HepG2 (cell line): ENCODE measurements at regions not wholly inside any gene's neighbourhood (a gene's known extent, or its start where the extent isn't known, plus 50 kb on each side); places are given as distances from the start of the nearest gene placed in this dataset.

ENCODE experiments used
- CCDC6 ChIP-seq: sonication (generic); formaldehyde crosslinking; IDR thresholded peaks from 2 replicates; pipeline ENCODE4 v1.8.1; 2022; ENCODE audit warnings: mild to moderate bottlenecking, missing genetic modification reagents, moderate library complexity
- CEBPB ChIP-seq: IDR thresholded peaks from 2 replicates; pipeline ENCODE4 v1.6.1; 2011; ENCODE audit warnings: low read depth, low read length, improper control_type of control experiment, borderline replicate concordance
- CENPX ChIP-seq: sonication (generic); formaldehyde crosslinking; IDR thresholded peaks from 2 replicates; pipeline ENCODE4 v1.9.0; 2021; ENCODE audit warnings: mild to moderate bottlenecking, missing genetic modification reagents, moderate library complexity
- JDP2 ChIP-seq: sonication (generic); formaldehyde crosslinking; IDR thresholded peaks from 2 replicates; pipeline ENCODE4 v1.8.1; 2022; ENCODE audit warnings: missing genetic modification reagents, borderline replicate concordance
- KDM3A ChIP-seq: IDR thresholded peaks from 2 replicates; pipeline ENCODE4 v1.6.1; 2018; ENCODE audit warnings: low read depth, missing compliant biosample characterization
- KLF16 ChIP-seq, 2 experiments: sonication (generic) in 1 of 2; formaldehyde crosslinking in 1 of 2; IDR thresholded peaks; 2 replicates each; pipeline versions ENCODE4 v1.6.1 to v1.8.0; 2016 to 2023; ENCODE audit warnings: missing genetic modification reagents in 2 of 2, missing compliant biosample characterization in 1 of 2
- MBD4 ChIP-seq: IDR thresholded peaks from 2 replicates; pipeline ENCODE4 v1.6.1; 2012; ENCODE audit warnings: low read length, inconsistent platforms, borderline replicate concordance
- MTF2 ChIP-seq: sonication (generic); formaldehyde crosslinking; IDR thresholded peaks from 2 replicates; pipeline ENCODE4 v1.5.0; 2020; ENCODE audit warnings: missing genetic modification reagents, borderline replicate concordance
- SETDB1 ChIP-seq: sonication (generic); formaldehyde crosslinking; IDR thresholded peaks from 2 replicates; pipeline ENCODE4 v1.5.1; 2020; ENCODE audit warnings: missing genetic modification reagents, mild to moderate bottlenecking, borderline replicate concordance
- SIN3B ChIP-seq: fragments of 150-350 bp; IDR thresholded peaks from 2 replicates; pipeline ENCODE4 v1.6.1; 2014; ENCODE audit warnings: low read length
- SRSF9 ChIP-seq: fragments of 200-400 bp; formaldehyde crosslinking; IDR thresholded peaks from 2 replicates; pipeline ENCODE4 v1.6.1; 2018; ENCODE audit warnings: borderline replicate concordance, mild to moderate bottlenecking, low read depth, low read length; ENCODE audit not compliant: insufficient read depth, poor library complexity, severe bottlenecking
- TCF7 ChIP-seq: sonication (generic); IDR thresholded peaks from 2 replicates; pipeline ENCODE4 v1.6.1; 2016; ENCODE audit warnings: antibody characterized with exemption, low read depth
- ZMYM4 ChIP-seq: sonication (generic); formaldehyde crosslinking; IDR thresholded peaks from 2 replicates; pipeline ENCODE4 v1.8.1; 2023; ENCODE audit warnings: mild to moderate bottlenecking, missing genetic modification reagents
- ZNF30 ChIP-seq: sonication (generic); formaldehyde crosslinking; IDR thresholded peaks from 2 replicates; pipeline ENCODE4 v1.5.0; 2020; ENCODE audit warnings: mild to moderate bottlenecking, missing genetic modification reagents
- ZNF563 ChIP-seq: sonication (generic); formaldehyde crosslinking; IDR thresholded peaks from 2 replicates; pipeline ENCODE4 v1.8.0; 2022; ENCODE audit warnings: mild to moderate bottlenecking, moderate library complexity, missing genetic modification reagents
- ZNF678 ChIP-seq: sonication (generic); formaldehyde crosslinking; IDR thresholded peaks from 2 replicates; pipeline ENCODE4 v1.4.0; 2020; ENCODE audit warnings: mild to moderate bottlenecking, missing genetic modification reagents
- ZNF737 ChIP-seq: sonication (generic); formaldehyde crosslinking; IDR thresholded peaks from 2 replicates; pipeline ENCODE4 v1.5.0; 2020; ENCODE audit warnings: missing genetic modification reagents, mild to moderate bottlenecking, borderline replicate concordance
- ZNF790 ChIP-seq: sonication (generic); formaldehyde crosslinking; IDR thresholded peaks from 2 replicates; pipeline ENCODE4 v1.8.0; 2022; ENCODE audit warnings: missing genetic modification reagents, mild to moderate bottlenecking, borderline replicate concordance
- ZSCAN20 ChIP-seq: sonication (generic); formaldehyde crosslinking; IDR thresholded peaks from 2 replicates; pipeline ENCODE4 v1.4.0; 2020; ENCODE audit warnings: missing genetic modification reagents, mild to moderate bottlenecking, borderline replicate concordance
- ZZZ3 ChIP-seq: sonication (generic); formaldehyde crosslinking; IDR thresholded peaks from 2 replicates; pipeline ENCODE4 v1.4.0; 2020; ENCODE audit warnings: missing genetic modification reagents, mild to moderate bottlenecking, borderline replicate concordance
- TF ChIP-seq, protein P1 (sequence below): sonication (generic); formaldehyde crosslinking; IDR thresholded peaks from 2 replicates; pipeline ENCODE4 v1.9.0; 2021; ENCODE audit warnings: missing genetic modification reagents, borderline replicate concordance
- TF ChIP-seq, protein P2 (sequence below): sonication (generic); formaldehyde crosslinking; IDR thresholded peaks from 2 replicates; pipeline ENCODE4 v1.5.1; 2020; ENCODE audit warnings: missing genetic modification reagents, mild to moderate bottlenecking, borderline replicate concordance
- TF ChIP-seq, protein P3 (sequence below): sonication (generic); formaldehyde crosslinking; IDR thresholded peaks from 2 replicates; pipeline ENCODE4 v1.4.0; 2020; ENCODE audit warnings: mild to moderate bottlenecking, missing genetic modification reagents

DNA sequence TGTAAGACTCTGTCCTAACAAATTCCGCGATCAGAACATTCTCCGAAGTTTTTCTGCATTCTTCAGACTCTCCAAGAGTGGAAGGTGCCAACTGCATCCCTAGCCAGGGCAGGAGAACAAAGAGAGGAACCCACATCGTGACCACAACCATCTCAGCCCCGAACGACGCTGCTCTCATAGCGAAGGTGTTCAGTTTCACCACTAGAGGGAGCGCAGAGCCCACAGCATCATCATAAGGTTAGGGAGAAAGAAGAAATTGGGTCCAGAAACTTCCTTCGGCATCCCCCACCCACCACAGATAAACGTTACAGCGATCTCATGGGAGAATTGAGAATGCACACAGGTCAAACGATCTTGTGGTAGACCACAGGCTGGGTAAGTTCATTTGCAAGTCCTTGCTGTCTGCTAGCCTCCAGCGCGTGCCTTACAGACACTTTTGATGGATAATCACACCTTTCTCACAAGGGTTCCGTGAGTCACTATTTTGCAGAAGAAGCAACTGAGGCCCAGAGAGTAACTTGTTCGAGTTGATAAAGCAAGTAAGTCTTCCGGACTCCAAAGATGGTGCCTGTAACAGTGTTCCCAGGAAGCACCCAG is 53.7 kb upstream of the ARL4C start (continued):
- TF ChIP-seq JDP2 (CRISPR knock-in tag): no peak
- no peak for TF ChIP-seq CENPX (CRISPR knock-in tag)
- no peak for TF ChIP-seq MTF2 (CRISPR knock-in tag)
- TF ChIP-seq, protein P1, sequence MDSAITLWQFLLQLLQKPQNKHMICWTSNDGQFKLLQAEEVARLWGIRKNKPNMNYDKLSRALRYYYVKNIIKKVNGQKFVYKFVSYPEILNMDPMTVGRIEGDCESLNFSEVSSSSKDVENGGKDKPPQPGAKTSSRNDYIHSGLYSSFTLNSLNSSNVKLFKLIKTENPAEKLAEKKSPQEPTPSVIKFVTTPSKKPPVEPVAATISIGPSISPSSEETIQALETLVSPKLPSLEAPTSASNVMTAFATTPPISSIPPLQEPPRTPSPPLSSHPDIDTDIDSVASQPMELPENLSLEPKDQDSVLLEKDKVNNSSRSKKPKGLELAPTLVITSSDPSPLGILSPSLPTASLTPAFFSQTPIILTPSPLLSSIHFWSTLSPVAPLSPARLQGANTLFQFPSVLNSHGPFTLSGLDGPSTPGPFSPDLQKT (CRISPR knock-in tag): no peak
- TF ChIP-seq SETDB1 (CRISPR knock-in tag): no peak
- no peak for TF ChIP-seq SRSF9
- TF ChIP-seq ZZZ3 (CRISPR knock-in tag): no peak
- TF ChIP-seq, protein P2, sequence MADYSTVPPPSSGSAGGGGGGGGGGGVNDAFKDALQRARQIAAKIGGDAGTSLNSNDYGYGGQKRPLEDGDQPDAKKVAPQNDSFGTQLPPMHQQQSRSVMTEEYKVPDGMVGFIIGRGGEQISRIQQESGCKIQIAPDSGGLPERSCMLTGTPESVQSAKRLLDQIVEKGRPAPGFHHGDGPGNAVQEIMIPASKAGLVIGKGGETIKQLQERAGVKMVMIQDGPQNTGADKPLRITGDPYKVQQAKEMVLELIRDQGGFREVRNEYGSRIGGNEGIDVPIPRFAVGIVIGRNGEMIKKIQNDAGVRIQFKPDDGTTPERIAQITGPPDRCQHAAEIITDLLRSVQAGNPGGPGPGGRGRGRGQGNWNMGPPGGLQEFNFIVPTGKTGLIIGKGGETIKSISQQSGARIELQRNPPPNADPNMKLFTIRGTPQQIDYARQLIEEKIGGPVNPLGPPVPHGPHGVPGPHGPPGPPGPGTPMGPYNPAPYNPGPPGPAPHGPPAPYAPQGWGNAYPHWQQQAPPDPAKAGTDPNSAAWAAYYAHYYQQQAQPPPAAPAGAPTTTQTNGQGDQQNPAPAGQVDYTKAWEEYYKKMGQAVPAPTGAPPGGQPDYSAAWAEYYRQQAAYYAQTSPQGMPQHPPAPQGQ (CRISPR knock-in tag): no peak
- TF ChIP-seq KLF16 (CRISPR knock-in tag; IDR thresholded peaks at IDR 0.05): 0 out of 4 replicates have a peak, but pooled peaks of 1 of the 2 experiments have one; percentile 48
- no peak for TF ChIP-seq ZNF30 (CRISPR knock-in tag)
- TF ChIP-seq ZSCAN20 (CRISPR knock-in tag): no peak
- TF ChIP-seq CCDC6: no peak; the same call in 1 of the 2 replicates
- TF ChIP-seq KDM3A: peak; percentile 93
- TF ChIP-seq, protein P3, sequence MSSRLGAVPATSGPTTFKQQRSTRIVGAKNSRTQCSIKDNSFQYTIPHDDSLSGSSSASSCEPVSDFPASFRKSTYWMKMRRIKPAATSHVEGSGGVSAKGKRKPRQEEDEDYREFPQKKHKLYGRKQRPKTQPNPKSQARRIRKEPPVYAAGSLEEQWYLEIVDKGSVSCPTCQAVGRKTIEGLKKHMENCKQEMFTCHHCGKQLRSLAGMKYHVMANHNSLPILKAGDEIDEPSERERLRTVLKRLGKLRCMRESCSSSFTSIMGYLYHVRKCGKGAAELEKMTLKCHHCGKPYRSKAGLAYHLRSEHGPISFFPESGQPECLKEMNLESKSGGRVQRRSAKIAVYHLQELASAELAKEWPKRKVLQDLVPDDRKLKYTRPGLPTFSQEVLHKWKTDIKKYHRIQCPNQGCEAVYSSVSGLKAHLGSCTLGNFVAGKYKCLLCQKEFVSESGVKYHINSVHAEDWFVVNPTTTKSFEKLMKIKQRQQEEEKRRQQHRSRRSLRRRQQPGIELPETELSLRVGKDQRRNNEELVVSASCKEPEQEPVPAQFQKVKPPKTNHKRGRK (CRISPR knock-in tag): no peak
- TF ChIP-seq CEBPB: no peak
- TF ChIP-seq MBD4: no peak
- no peak for TF ChIP-seq SIN3B
- TF ChIP-seq ZNF790 (CRISPR knock-in tag): no peak
- no peak for TF ChIP-seq ZNF737 (CRISPR knock-in tag)
- peak; percentile 60; the same call in 1 of the 2 replicates for TF ChIP-seq ZMYM4 (CRISPR knock-in tag)
- no peak for TF ChIP-seq ZNF678 (CRISPR knock-in tag)
- no peak for TF ChIP-seq ZNF563 (CRISPR knock-in tag)
- no peak for TF ChIP-seq TCF7
